GM04503 (cell line): ENCODE measurements at regions not wholly inside any gene's neighbourhood (a gene's known extent, or its start where the extent isn't known, plus 50 kb on each side); places are given as distances from the start of the nearest gene placed in this dataset.
"Not testable (repeated sequence)": the region's sequence is repeated elsewhere in the genome, so short reads cannot be mapped to it uniquely, and the experiment has no call there.

ENCODE experiments used
- DNase-seq: peaks from one replicate; pipeline ENCODE4 v3.0.0-alpha.2; 2012; ENCODE audit warnings: low read depth

DNA sequence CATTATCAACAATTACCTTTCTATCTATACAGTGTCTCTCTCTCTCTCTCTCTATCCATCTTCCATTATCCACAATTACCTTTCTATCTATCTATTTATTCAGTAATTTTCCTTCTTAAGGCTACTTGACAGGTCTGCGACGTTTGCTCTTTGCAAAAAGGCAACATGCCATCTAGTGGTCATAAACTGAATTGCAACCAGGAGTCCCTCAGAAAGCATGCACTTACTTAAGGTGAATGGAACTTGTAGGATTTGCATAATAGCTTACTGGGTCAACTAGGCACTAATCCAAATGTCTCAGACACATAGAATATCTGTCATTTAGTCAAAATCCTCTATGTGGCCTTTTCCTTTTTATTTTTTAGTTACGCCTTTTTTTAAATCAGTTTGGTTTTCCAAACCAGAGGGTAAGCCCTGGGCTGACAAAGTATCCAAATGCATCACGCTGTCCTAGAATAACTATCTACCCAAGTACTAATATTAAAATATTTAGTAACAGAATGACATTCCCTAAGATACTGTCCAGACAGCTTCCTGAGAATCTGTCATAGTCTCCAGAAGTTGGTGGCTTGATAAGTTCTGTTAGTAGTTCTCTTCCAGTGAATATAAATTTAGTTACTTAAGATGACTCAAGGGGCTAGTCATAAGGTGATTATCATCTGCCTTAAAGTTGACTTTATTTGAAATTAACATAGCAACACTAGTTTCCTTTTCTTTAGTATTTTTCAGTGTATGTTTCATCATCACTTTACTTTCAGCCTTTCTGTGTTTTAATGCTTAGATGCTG, 208.3 kb downstream of the PPP1R3A start:
- DNase-seq: peak; percentile 34

- DNase-seq: no peak
Measured at GRCh38 chr7:113705439-113705838, 213.4 kb downstream of the PPP1R3A start.

GRCh38 chr7:113698556-113699220, 220.1 kb downstream of the PPP1R3A start:
- DNase-seq: no peak

DNA sequence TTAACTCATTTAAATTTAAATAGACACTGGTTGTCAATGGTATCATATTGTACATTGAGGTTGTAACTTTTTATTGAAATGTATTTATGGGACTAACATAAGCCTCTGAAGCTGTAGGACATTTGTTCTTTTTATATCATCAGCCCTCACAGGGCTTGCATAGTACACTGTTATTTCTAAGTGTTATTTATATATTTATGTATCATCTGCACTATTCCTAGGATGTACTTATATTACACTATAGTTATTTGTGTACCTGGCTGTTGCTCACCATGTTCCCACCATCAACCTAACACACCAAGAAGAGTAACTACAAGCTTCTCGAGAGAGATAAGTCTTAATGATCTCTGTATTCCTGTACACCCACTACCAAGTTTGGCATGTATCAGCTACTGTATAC, 224.7 kb downstream of the PPP1R3A start:
- no peak for DNase-seq

- no peak for DNase-seq
Measured at GRCh38 chr7:113684165-113684564, 234.6 kb downstream of the PPP1R3A start.

- no peak for DNase-seq
Measured at GRCh38 chr7:113677811-113678210, 241.0 kb downstream of the PPP1R3A start.

GRCh38 chr7:113664867-113665266, 253.9 kb downstream of the PPP1R3A start:
- DNase-seq: no peak

GRCh38 chr7:113659416-113659815, 259.4 kb downstream of the PPP1R3A start:
- no peak for DNase-seq

- DNase-seq: no peak
Measured at GRCh38 chr7:113657603-113658002, 261.2 kb downstream of the PPP1R3A start.

DNA sequence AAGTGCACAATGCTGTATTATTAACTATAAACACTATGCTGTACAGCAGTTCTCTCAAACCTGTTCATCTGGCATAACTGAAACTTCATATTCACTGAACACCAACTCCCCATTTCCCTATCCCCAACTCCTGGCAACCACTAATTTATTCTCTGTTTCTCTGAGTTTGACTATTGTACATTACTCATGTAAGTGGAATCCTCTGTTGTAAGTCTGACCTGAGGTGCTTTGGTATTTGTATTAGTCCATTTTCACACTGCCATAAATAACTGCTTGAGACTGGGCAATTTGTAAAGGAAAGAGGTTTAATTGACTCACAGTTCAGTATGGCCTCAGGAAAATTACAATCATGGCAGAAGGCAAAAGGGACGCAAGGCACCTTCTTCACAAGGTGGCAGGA, 266.3 kb downstream of the PPP1R3A start:
- no peak for DNase-seq

DNA sequence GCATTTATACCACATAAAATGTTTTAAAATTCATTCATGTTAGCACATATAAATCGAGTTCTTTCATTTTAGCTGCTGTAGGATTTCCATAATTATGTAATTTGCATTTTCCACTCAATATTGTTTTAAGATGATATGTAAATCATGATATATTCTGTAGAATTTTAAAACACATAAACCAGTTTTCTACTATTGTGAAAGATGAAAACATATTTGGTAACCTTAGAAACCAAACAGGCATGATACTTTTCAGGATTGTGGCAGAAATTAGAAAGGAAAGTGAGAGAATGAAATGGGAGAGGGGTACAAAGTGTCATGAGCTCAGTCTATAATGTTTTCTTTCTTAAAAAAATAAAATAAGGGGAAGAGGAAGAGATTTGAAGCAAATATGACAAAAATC, 269.3 kb downstream of the PPP1R3A start:
- DNase-seq: no peak

GRCh38 chr7:113639221-113639620, 279.6 kb downstream of the PPP1R3A start:
- DNase-seq: no peak

DNA sequence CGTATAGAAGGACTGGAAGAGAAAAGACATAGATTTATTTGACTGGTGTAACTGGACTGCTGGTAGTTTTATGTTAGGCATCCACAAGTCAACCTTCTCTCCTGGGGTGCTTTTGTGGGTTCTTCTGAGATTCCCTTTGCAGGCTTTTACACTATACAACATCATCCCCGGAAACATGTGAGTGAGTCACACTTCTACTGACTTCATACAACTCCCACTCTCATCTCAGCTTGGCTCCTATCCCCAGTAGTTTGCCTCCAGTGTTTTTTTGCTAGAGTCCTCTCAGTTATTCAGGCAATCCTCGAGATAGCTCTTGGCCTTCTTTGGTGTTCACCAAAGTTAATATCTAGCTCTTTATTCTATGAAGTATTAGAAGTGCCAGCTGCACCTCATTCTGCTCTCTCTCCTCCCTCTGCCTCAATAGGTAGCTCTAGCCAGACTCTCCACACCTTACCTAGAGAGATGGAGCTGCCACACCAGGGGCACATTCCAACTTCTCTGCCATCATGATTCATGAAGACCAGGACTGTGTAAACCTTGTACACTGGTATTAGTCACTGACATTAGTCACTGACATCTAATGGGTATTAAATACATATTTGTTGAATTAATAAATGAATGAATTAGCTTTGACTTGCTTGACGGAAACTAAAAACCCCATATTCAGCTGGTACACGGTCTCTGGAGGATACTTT, 281.9 kb downstream of the PPP1R3A start:
- no peak for DNase-seq

- no peak for DNase-seq
Measured at GRCh38 chr7:113635492-113635891, 283.3 kb downstream of the PPP1R3A start.

DNA sequence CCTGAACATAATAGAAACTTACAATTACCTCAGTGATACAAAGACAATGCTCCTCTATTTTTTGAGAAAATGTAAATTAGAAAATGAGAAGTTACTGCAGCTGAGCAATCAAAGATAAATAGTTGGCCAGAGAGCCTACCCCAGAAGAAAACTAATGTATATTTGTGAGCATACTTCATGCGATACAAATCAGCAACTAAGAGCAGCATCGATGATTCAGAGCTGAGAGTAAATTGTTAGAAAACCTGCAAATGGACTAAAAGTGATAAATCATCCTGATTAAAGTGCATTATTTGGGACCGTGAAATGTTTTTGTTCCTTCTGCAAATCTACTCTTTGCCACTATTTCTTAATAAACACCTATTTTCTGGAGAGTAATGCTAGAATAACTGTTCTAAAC, 285.7 kb downstream of the PPP1R3A start:
- DNase-seq: no peak

DNA sequence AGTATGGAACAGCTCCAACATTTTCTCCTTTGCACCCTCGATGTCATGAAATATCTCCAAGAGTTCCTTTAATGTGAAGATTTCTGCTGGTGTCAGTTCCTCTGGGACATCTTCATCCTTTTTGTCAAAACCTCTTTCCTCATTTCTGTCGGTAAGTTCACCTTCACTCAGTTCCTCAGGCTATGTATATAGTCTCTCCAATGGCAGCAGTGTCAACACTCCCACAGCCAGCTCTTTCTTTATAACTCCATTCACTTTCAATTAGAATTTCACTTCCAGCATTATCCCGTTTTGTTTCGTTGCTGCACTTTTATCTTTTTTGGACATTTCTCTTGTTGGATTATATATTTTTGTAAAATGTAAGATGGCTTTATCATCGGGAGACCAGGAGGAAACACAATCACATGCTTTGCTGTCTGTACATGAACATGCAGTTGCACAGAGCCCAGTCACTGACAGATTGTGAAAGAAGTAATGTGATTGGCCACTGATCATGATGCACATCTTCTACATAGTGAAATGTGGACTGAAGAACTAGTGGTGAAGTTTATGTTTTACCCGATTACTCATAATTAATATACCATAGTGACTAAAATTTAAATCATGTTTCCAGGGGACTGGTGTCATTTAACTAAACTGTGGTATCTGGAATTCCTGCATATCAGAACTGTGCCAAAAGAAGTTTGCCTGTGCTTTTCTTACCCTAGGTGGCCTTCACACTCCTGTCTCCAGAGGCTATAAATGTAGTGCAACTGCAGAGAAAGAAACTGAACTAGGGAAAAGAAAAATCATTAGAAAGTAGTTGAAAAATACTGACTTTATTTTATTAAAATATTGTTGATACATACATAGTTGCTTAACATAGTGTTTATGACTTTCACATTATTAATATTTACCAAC, 289.6 kb downstream of the PPP1R3A start:
- no peak for DNase-seq

- no peak for DNase-seq
Measured at GRCh38 chr7:113625494-113626102, 293.2 kb downstream of the PPP1R3A start.

DNA sequence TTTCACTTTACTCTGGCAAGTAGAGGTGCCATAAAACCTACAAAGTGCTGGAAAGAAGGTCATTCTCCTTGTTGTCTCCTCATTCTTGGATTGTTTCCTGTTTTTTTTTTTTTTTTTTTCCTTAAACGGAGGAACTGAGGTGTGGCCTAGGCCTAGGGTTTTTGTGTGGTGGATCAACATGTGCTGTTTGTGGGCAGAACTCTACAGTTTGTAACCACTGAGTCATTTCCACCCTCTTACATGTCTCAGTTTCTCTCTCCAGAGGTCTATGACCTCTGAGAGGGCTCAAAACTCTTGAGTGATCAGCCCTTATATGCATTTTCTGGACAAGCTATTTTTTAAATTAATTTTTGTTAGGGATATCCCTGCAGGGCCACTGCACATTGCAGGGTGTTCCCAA, 296.0 kb downstream of the PPP1R3A start:
- DNase-seq: no peak

DNA sequence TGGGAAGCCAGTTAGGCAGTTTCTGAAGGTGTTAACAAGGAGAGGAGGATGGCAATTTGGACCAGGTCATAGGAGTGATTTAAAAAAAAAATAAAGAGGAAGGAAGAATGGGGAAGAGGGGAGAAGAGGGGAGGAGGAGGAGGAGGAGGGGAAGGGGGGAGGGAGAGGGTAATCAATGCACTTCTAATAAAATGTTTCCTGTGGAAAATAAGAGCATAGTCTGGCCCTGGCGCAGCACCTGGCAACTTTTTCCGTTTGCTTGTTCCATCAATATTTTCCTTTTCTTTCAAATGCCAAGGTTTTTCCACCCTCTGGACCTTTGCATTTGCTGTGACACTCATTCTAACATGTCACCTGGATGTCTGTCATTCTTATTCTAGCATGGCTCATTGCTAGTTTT, 308.2 kb downstream of the PPP1R3A start:
- no peak for DNase-seq

DNA sequence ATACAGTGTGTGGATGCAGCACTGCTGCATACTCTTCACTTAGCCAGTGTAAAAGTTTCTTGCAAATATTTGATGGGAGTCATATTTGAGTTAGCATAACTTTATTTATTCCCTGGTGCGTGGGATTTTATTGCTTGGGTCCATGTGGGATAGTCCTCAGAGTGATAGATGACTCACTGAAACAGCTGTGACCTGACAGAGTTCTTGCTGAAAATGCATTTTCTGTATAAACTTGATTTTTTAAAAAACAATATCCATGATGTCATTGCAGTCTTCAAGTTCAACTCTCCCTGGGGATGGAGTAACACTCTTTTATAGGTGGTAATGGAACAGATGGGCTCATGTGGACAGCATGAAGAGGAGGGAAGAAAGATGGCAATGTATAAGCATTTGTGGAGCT, 310.0 kb downstream of the PPP1R3A start:
- DNase-seq: no peak

GRCh38 chr7:113606325-113606724, 312.5 kb downstream of the PPP1R3A start:
- no peak for DNase-seq

- DNase-seq: not testable (repeated sequence)
Measured at GRCh38 chr7:113600428-113600827, 318.4 kb downstream of the PPP1R3A start.
